GM18499 (cell line): ENCODE measurements at regions not wholly inside any gene's neighbourhood (a gene's known extent, or its start where the extent isn't known, plus 50 kb on each side); places are given as distances from the start of the nearest gene placed in this dataset.

Source experiments
- ATAC-seq: cut with Tn5 transposase; IDR thresholded peaks from one replicate; pipeline ENCODE4 v1.9.1; 2021; ENCODE audit warnings: moderate number of reproducible peaks; ENCODE audit not compliant: insufficient read depth, unreplicated experiment

GRCh38 chr1:239221656-239222055, 164.7 kb upstream of the CHRM3 start:
- ATAC-seq, result no peak

GRCh38 chr1:239219679-239220078, 166.7 kb upstream of the CHRM3 start:
- no peak for ATAC-seq

GRCh38 chr1:239218301-239218700, 168.1 kb upstream of the CHRM3 start:
- no peak for ATAC-seq

- no peak for ATAC-seq
Observed at GRCh38 chr1:239212811-239213220, 173.6 kb upstream of the CHRM3 start.

- no peak for ATAC-seq
Observed at GRCh38 chr1:239209591-239209990, 176.8 kb upstream of the CHRM3 start.

GRCh38 chr1:239204401-239204800, 182.0 kb upstream of the CHRM3 start:
- no peak for ATAC-seq

- ATAC-seq, result no peak
Observed at GRCh38 chr1:239197871-239198270, 188.5 kb upstream of the CHRM3 start.

GRCh38 chr1:239189998-239190512, 196.3 kb upstream of the CHRM3 start:
- no peak for ATAC-seq

- ATAC-seq, result no peak
Observed at GRCh38 chr1:239186487-239186886, 199.9 kb upstream of the CHRM3 start.

GRCh38 chr1:239185245-239185619, 201.1 kb upstream of the CHRM3 start:
- ATAC-seq, result no peak

GRCh38 chr1:239184561-239185244, 201.7 kb upstream of the CHRM3 start:
- no peak for ATAC-seq

GRCh38 chr1:239178961-239179360, 207.4 kb upstream of the CHRM3 start:
- no peak for ATAC-seq

- ATAC-seq, result no peak
Observed at GRCh38 chr1:239174880-239175279, 211.5 kb upstream of the CHRM3 start.

- ATAC-seq, result no peak
Observed at GRCh38 chr1:239170828-239171227, 215.5 kb upstream of the CHRM3 start.

- ATAC-seq, result no peak
Observed at GRCh38 chr1:239169276-239169675, 217.1 kb upstream of the CHRM3 start.

GRCh38 chr1:239164451-239165180, 221.8 kb upstream of the CHRM3 start:
- ATAC-seq, result no peak

GRCh38 chr1:239155466-239156091, 230.8 kb upstream of the CHRM3 start:
- ATAC-seq, result no peak

GRCh38 chr1:239151937-239152336, 234.4 kb upstream of the CHRM3 start:
- ATAC-seq, result no peak

- ATAC-seq, result no peak
Observed at GRCh38 chr1:239140968-239141367, 245.4 kb upstream of the CHRM3 start.

- no peak for ATAC-seq
Observed at GRCh38 chr1:239139801-239140200, 246.6 kb upstream of the CHRM3 start.

- ATAC-seq, result no peak
Observed at GRCh38 chr1:239128541-239128940, 257.8 kb upstream of the CHRM3 start.
